ACC112 (cell line): ENCODE measurements at regions not wholly inside any gene's neighbourhood (a gene's known extent, or its start where the extent isn't known, plus 50 kb on each side); places are given as distances from the start of the nearest gene placed in this dataset.

Source experiments
- H2AFZ ChIP-seq: fragments of 200-600 bp; sonication (generic); one replicate; pipeline ENCODE4 v1.6.0; 2017; ENCODE audit warnings: antibody characterized with exemption, low read length; ENCODE audit not compliant: unreplicated experiment
- H3K27ac ChIP-seq: fragments of 200-600 bp; sonication (generic); 2 replicates; pipeline ENCODE4 v1.5.1; 2014; ENCODE audit warnings: low read depth, mild to moderate bottlenecking, antibody characterized with exemption, low read length, moderate library complexity
- H3K27me3 ChIP-seq: fragments of 200-600 bp; sonication (generic); 2 replicates; pipeline ENCODE4 v1.6.1; 2014; ENCODE audit warnings: mild to moderate bottlenecking, antibody characterized with exemption, low read length, moderate library complexity, mixed read lengths; ENCODE audit not compliant: insufficient read depth
- H3K36me3 ChIP-seq: fragments of 200-600 bp; sonication (generic); 2 replicates; pipeline ENCODE4 v1.6.1; 2016; ENCODE audit warnings: mild to moderate bottlenecking, antibody characterized with exemption, low read length, moderate library complexity, mixed read lengths; ENCODE audit not compliant: insufficient read depth
- H3K4me1 ChIP-seq: fragments of 200-600 bp; sonication (generic); one replicate; pipeline ENCODE4 v1.6.1; 2016; ENCODE audit warnings: low read length, mixed read lengths; ENCODE audit not compliant: insufficient read depth, unreplicated experiment, control insufficient read depth
- H3K4me3 ChIP-seq: fragments of 200-600 bp; sonication (generic); 2 replicates; pipeline ENCODE4 v1.5.1; 2014; ENCODE audit warnings: mild to moderate bottlenecking, low read depth, low read length
- H3K79me2 ChIP-seq: fragments of 200-600 bp; sonication (generic); one replicate; pipeline ENCODE4 v1.6.0; 2016; ENCODE audit warnings: low read length; ENCODE audit not compliant: control insufficient read depth, unreplicated experiment, insufficient read depth

GRCh38 chr6:14487625-14488024 is 370.1 kb downstream of the CD83 start:
- no peaks in the 10 kb centered on the region for H3K36me3 ChIP-seq
- no peak overlapping the region for H2AFZ ChIP-seq
- no peak overlapping the region for H3K27ac ChIP-seq
- no peak overlapping the region for H3K4me3 ChIP-seq
- no peaks in the 10 kb centered on the region for H3K27me3 ChIP-seq
- no peaks in the 10 kb centered on the region for H3K4me1 ChIP-seq
- no peaks in the 10 kb centered on the region for H3K79me2 ChIP-seq

GRCh38 chr6:14488180-14488579 is 370.6 kb downstream of the CD83 start:
- no peak overlapping the region for H3K27ac ChIP-seq
- no peak overlapping the region for H3K4me3 ChIP-seq
- no peaks in the 10 kb centered on the region for H3K36me3 ChIP-seq
- H3K79me2 ChIP-seq = no peaks in the 10 kb centered on the region
- no peak overlapping the region for H2AFZ ChIP-seq
- no peaks in the 10 kb centered on the region for H3K27me3 ChIP-seq
- no peaks in the 10 kb centered on the region for H3K4me1 ChIP-seq

GRCh38 chr6:14489445-14489844 is 371.9 kb downstream of the CD83 start:
- H3K27me3 ChIP-seq = no peaks in the 10 kb centered on the region
- H3K4me3 ChIP-seq = no peak overlapping the region
- no peak overlapping the region for H2AFZ ChIP-seq

GRCh38 chr6:14498748-14499147 is 381.2 kb downstream of the CD83 start:
- H3K36me3 ChIP-seq = no peaks in the 10 kb centered on the region
- no peaks in the 10 kb centered on the region for H3K27me3 ChIP-seq
- no peak overlapping the region for H3K27ac ChIP-seq
- no peak overlapping the region for H2AFZ ChIP-seq
- no peak overlapping the region for H3K4me3 ChIP-seq
- peaks cover 3% of the 10 kb centered on the region for H3K4me1 ChIP-seq
- H3K79me2 ChIP-seq = no peaks in the 10 kb centered on the region

More at GRCh38 chr6:14489445-14489844, 371.9 kb downstream of the CD83 start:
- Histone ChIP-seq H3K79me2 (no peaks in the 10 kb centered on the region), H3K4me1 (no peaks in the 10 kb centered on the region), H3K27ac (no peak overlapping the region), H3K36me3 (no peaks in the 10 kb centered on the region)

GRCh38 chr6:14499309-14499708 is 381.7 kb downstream of the CD83 start:
- no peaks in the 10 kb centered on the region for H3K27me3 ChIP-seq
- H3K79me2 ChIP-seq = no peaks in the 10 kb centered on the region
- peaks cover 3% of the 10 kb centered on the region for H3K4me1 ChIP-seq
- H3K36me3 ChIP-seq = no peaks in the 10 kb centered on the region
- H2AFZ ChIP-seq = no peak overlapping the region
- no peak overlapping the region for H3K4me3 ChIP-seq
- no peak overlapping the region for H3K27ac ChIP-seq

- no peak overlapping the region for H3K4me3 ChIP-seq
- H3K4me1 ChIP-seq = peaks cover 3% of the 10 kb centered on the region
- no peaks in the 10 kb centered on the region for H3K36me3 ChIP-seq
- H2AFZ ChIP-seq = no peak overlapping the region
- no peaks in the 10 kb centered on the region for H3K27me3 ChIP-seq
- H3K79me2 ChIP-seq = no peaks in the 10 kb centered on the region
- no peak overlapping the region for H3K27ac ChIP-seq
These were observed 382.3 kb downstream of the CD83 start for GRCh38 chr6:14499841-14500240.

- Histone ChIP-seq H3K4me1 (peaks cover 3% of the 10 kb centered on the region), H2AFZ (no peak overlapping the region), H3K27me3 (no peaks in the 10 kb centered on the region), H3K36me3 (no peaks in the 10 kb centered on the region), H3K27ac (no peak overlapping the region), H3K4me3 (no peak overlapping the region), H3K79me2 (no peaks in the 10 kb centered on the region)
These were observed 383.2 kb downstream of the CD83 start for GRCh38 chr6:14500809-14501208.

GRCh38 chr6:14501240-14501639 is 383.7 kb downstream of the CD83 start:
- no peak overlapping the region for H3K27ac ChIP-seq
- H3K27me3 ChIP-seq = no peaks in the 10 kb centered on the region
- H3K36me3 ChIP-seq = no peaks in the 10 kb centered on the region
- no peak overlapping the region for H3K4me3 ChIP-seq
- no peaks in the 10 kb centered on the region for H3K79me2 ChIP-seq
- H3K4me1 ChIP-seq = peaks cover 3% of the 10 kb centered on the region
- H2AFZ ChIP-seq = no peak overlapping the region

- peaks cover 3% of the 10 kb centered on the region for H3K4me1 ChIP-seq
- no peaks in the 10 kb centered on the region for H3K79me2 ChIP-seq
- H3K4me3 ChIP-seq = no peak overlapping the region
- H3K36me3 ChIP-seq = no peaks in the 10 kb centered on the region
- no peaks in the 10 kb centered on the region for H3K27me3 ChIP-seq
- H3K27ac ChIP-seq = no peak overlapping the region
- H2AFZ ChIP-seq = no peak overlapping the region
These were observed 384.3 kb downstream of the CD83 start for GRCh38 chr6:14501914-14502313.

GRCh38 chr6:14502551-14502950 is 385.0 kb downstream of the CD83 start:
- Histone ChIP-seq H3K27ac (no peak overlapping the region), H2AFZ (no peak overlapping the region), H3K4me1 (peaks cover 3% of the 10 kb centered on the region), H3K36me3 (no peaks in the 10 kb centered on the region), H3K79me2 (no peaks in the 10 kb centered on the region), H3K4me3 (no peak overlapping the region), H3K27me3 (no peaks in the 10 kb centered on the region)

- H2AFZ ChIP-seq = no peak overlapping the region
- no peaks in the 10 kb centered on the region for H3K36me3 ChIP-seq
- peaks cover 3% of the 10 kb centered on the region for H3K4me1 ChIP-seq
- no peaks in the 10 kb centered on the region for H3K79me2 ChIP-seq
- H3K27ac ChIP-seq = no peak overlapping the region
- H3K27me3 ChIP-seq = no peaks in the 10 kb centered on the region
- no peak overlapping the region for H3K4me3 ChIP-seq
These were observed 387.8 kb downstream of the CD83 start for GRCh38 chr6:14505401-14505800.
